ENCODE measurements at regions not wholly inside any gene's neighbourhood (a gene's known extent, or its start where the extent isn't known, plus 50 kb on each side); places are given as distances from the start of the nearest gene placed in this dataset.

DNA sequence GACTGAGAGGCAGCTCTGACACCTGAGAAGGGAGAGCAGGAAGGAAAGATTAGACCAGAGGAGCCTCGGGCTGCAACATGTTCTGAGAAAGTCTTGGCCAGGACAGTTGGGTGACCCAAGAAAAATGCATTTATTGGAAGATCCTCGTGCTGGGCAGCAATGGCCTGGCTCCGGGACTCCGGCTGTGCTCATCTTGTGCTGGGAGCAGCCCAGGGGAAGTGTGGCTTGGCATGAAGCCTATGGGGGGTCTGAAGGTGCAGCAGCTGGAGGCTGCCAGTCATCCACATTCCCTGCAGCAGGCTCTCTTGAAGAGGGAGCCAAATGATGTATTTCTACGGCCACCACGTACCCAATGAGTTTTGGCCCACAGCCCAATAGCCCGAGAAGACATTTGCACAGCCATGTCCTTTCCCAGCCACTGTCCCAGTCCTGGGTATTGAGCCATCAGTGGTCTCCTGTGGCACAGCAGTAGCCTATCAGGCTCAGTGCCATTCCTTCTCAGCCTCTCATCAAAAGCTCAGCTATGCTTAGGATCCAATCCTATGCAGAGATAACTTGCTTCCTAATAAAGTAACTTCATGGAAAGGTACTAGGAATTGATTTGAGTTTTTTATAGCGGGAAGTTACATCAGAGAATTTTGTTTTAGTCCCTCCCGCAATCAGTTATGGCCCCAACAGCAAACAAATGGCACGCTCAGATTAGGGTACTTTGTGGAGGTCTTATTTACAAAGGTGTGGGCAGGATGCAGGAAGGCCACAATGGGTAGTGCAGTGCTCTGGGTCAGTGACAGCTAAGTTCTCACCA, 76.0 kb upstream of the MEDAG start:
- TF ChIP-seq POLR2AphosphoS5 (IDR thresholded peaks at IDR 0.05), result no peak
- no peak for TF ChIP-seq POLR2A (IDR thresholded peaks at IDR 0.05)
- TF ChIP-seq, protein P1, sequence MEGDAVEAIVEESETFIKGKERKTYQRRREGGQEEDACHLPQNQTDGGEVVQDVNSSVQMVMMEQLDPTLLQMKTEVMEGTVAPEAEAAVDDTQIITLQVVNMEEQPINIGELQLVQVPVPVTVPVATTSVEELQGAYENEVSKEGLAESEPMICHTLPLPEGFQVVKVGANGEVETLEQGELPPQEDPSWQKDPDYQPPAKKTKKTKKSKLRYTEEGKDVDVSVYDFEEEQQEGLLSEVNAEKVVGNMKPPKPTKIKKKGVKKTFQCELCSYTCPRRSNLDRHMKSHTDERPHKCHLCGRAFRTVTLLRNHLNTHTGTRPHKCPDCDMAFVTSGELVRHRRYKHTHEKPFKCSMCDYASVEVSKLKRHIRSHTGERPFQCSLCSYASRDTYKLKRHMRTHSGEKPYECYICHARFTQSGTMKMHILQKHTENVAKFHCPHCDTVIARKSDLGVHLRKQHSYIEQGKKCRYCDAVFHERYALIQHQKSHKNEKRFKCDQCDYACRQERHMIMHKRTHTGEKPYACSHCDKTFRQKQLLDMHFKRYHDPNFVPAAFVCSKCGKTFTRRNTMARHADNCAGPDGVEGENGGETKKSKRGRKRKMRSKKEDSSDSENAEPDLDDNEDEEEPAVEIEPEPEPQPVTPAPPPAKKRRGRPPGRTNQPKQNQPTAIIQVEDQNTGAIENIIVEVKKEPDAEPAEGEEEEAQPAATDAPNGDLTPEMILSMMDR (IDR thresholded peaks at IDR 0.05), result no peak

All from gastroesophageal sphincter (tissue), 3 donors.